ENCODE measurements at regions not wholly inside any gene's neighbourhood (a gene's known extent, or its start where the extent isn't known, plus 50 kb on each side); places are given as distances from the start of the nearest gene placed in this dataset.

DNA sequence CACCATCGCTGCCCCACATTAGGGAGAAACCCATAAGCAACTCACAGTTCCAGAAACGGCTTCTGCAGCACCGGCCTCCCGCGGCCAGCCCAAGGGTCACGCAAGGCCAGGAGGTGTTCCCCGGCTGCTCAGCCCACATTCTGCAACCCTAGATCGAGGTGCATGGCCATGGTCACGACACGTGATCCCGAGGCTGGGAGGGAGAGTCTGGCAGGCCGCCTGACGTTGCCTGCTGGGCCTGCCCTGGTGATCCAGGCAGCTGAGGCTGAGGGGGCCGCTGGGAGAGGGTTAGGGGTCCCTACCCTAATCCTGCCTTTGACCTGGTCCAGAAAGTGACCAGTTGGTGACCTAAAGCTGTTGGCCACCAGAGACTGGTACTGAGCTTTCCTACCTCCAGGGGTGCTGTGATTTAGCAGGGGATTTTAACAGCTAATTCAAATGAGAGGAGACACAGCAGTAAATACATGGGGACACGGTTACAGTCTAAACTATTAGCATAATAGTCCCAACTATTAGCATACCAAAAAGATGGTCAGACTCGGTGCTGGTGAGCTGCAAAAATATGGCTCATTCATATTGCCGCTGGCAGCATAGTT is 97.4 kb upstream of the CIBAR2 start (continued):
- peak; percentile 83; the same call in 1 of the 2 replicates for TF ChIP-seq ZNF512B (CRISPR knock-in tag; IDR thresholded peaks at IDR 0.05; ENCODE audit: borderline replicate concordance)
- no peak for TF ChIP-seq ZNF24 (IDR thresholded peaks at IDR 0.05)
- no peak for TF ChIP-seq XBP1 (CRISPR knock-in tag; IDR thresholded peaks at IDR 0.05)
- TF ChIP-seq PRPF4 (IDR thresholded peaks at IDR 0.05; ENCODE audit: low read depth, low read length, poor library complexity, severe bottlenecking) = no peak
- no peak for TF ChIP-seq SRSF9 (IDR thresholded peaks at IDR 0.05; ENCODE audit: borderline replicate concordance, insufficient read depth, low read depth, low read length, poor library complexity, severe bottlenecking)
- TF ChIP-seq, protein P1, sequence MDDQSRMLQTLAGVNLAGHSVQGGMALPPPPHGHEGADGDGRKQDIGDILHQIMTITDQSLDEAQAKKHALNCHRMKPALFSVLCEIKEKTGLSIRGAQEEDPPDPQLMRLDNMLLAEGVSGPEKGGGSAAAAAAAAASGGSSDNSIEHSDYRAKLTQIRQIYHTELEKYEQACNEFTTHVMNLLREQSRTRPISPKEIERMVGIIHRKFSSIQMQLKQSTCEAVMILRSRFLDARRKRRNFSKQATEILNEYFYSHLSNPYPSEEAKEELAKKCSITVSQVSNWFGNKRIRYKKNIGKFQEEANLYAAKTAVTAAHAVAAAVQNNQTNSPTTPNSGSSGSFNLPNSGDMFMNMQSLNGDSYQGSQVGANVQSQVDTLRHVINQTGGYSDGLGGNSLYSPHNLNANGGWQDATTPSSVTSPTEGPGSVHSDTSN (CRISPR knock-in tag; IDR thresholded peaks at IDR 0.05; ENCODE audit: borderline replicate concordance) = no peak
- TF ChIP-seq, protein P2, sequence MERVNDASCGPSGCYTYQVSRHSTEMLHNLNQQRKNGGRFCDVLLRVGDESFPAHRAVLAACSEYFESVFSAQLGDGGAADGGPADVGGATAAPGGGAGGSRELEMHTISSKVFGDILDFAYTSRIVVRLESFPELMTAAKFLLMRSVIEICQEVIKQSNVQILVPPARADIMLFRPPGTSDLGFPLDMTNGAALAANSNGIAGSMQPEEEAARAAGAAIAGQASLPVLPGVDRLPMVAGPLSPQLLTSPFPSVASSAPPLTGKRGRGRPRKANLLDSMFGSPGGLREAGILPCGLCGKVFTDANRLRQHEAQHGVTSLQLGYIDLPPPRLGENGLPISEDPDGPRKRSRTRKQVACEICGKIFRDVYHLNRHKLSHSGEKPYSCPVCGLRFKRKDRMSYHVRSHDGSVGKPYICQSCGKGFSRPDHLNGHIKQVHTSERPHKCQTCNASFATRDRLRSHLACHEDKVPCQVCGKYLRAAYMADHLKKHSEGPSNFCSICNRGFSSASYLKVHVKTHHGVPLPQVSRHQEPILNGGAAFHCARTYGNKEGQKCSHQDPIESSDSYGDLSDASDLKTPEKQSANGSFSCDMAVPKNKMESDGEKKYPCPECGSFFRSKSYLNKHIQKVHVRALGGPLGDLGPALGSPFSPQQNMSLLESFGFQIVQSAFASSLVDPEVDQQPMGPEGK (CRISPR knock-in tag; IDR thresholded peaks at IDR 0.05) = peak; percentile 54
- no peak for TF ChIP-seq TSC22D2 (CRISPR knock-in tag; IDR thresholded peaks at IDR 0.05; ENCODE audit: borderline replicate concordance)
- 0 out of 2 replicates have a peak, but pooled peaks have one; percentile 23 for TF ChIP-seq THAP9 (CRISPR knock-in tag; IDR thresholded peaks at IDR 0.05; ENCODE audit: borderline replicate concordance)
- TF ChIP-seq DR1 (CRISPR knock-in tag; IDR thresholded peaks at IDR 0.05) = no peak
- TF ChIP-seq ZNF709 (CRISPR knock-in tag; IDR thresholded peaks at IDR 0.05) = no peak
- TF ChIP-seq RAD21 (CRISPR knock-in tag; IDR thresholded peaks at IDR 0.05) = no peak
- no peak for TF ChIP-seq NKX3-1 (CRISPR knock-in tag; IDR thresholded peaks at IDR 0.05)
- TF ChIP-seq POLR2G (IDR thresholded peaks at IDR 0.05; ENCODE audit: low read depth, low read length) = no peak
- no peak for TF ChIP-seq HOXA7 (CRISPR knock-in tag; IDR thresholded peaks at IDR 0.05)
- TF ChIP-seq CBX1 (IDR thresholded peaks at IDR 0.05; ENCODE audit: low read depth) = no peak
- peak; percentile 55; the same call in 1 of the 2 replicates for TF ChIP-seq ZNF724P (CRISPR knock-in tag; IDR thresholded peaks at IDR 0.05; ENCODE audit: borderline replicate concordance)
- TF ChIP-seq TAF1 (CRISPR knock-in tag; IDR thresholded peaks at IDR 0.05) = no peak
- TF ChIP-seq KAT7 (CRISPR knock-in tag; IDR thresholded peaks at IDR 0.05; ENCODE audit: borderline replicate concordance) = no peak
- no peak for TF ChIP-seq ZNF75D (CRISPR knock-in tag; IDR thresholded peaks at IDR 0.05; ENCODE audit: borderline replicate concordance)
